Trophoblast cell (in vitro differentiated cells and primary cell): ENCODE measurements at regions not wholly inside any gene's neighbourhood (a gene's known extent, or its start where the extent isn't known, plus 50 kb on each side); places are given as distances from the start of the nearest gene placed in this dataset.

Source experiments
- DNase-seq, 2 donors: peaks; one replicate each; pipeline ENCODE4 v3.0.0-alpha.2; 2016
- H2AFZ ChIP-seq: 2 replicates; pipeline ENCODE4 v1.6.1; 2013; ENCODE audit warnings: low read length, moderate library complexity, mild to moderate bottlenecking; ENCODE audit not compliant: insufficient read depth, poor library complexity
- H2AK5ac ChIP-seq: 2 replicates; pipeline ENCODE4 v1.6.1; 2013; ENCODE audit warnings: mild to moderate bottlenecking, low read length
- H2BK120ac ChIP-seq: 2 replicates; pipeline ENCODE4 v1.6.1; 2013; ENCODE audit warnings: low read length, mild to moderate bottlenecking, moderate library complexity; ENCODE audit not compliant: insufficient read depth, poor library complexity
- H2BK12ac ChIP-seq: 2 replicates; pipeline ENCODE4 v1.6.1; 2013; ENCODE audit warnings: mild to moderate bottlenecking, low read length, moderate library complexity
- H2BK5ac ChIP-seq: 2 replicates; pipeline ENCODE4 v1.6.1; 2013; ENCODE audit warnings: low read length, low read depth, moderate library complexity, mild to moderate bottlenecking; ENCODE audit not compliant: poor library complexity
- H3K14ac ChIP-seq: 2 replicates; pipeline ENCODE4 v1.6.1; 2013; ENCODE audit warnings: mild to moderate bottlenecking, low read length
- H3K18ac ChIP-seq: 2 replicates; pipeline ENCODE4 v1.6.1; 2013; ENCODE audit warnings: mild to moderate bottlenecking, low read length
- H3K23ac ChIP-seq: 2 replicates; pipeline ENCODE4 v1.6.1; 2013; ENCODE audit warnings: low read length
- H3K27ac ChIP-seq: 2 replicates; pipeline ENCODE4 v1.5.1; 2013; ENCODE audit warnings: low read depth, mild to moderate bottlenecking, inconsistent platforms, low read length, moderate library complexity
- H3K27me3 ChIP-seq: 2 replicates; pipeline ENCODE4 v1.6.1; 2013; ENCODE audit warnings: inconsistent platforms, mild to moderate bottlenecking, low read length, moderate library complexity; ENCODE audit not compliant: insufficient read depth
- H3K36me3 ChIP-seq, 2 experiments: 1 replicate in 1 of 2; 2 replicates in 1 of 2; pipeline ENCODE4 v1.6.1; 2013; ENCODE audit warnings: low read length in 2 of 2, mild to moderate bottlenecking in 2 of 2, moderate library complexity in 1 of 2; ENCODE audit not compliant: insufficient read depth in 2 of 2, control insufficient read depth in 1 of 2
- H3K4ac ChIP-seq: 2 replicates; pipeline ENCODE4 v1.6.1; 2013; ENCODE audit warnings: low read depth, mild to moderate bottlenecking, low read length, moderate library complexity
- H3K4me1 ChIP-seq, 2 experiments: 1 replicate in 1 of 2; 2 replicates in 1 of 2; pipeline ENCODE4 v1.6.1; 2013; ENCODE audit warnings: low read length in 2 of 2, mild to moderate bottlenecking in 2 of 2, moderate library complexity in 1 of 2; ENCODE audit not compliant: insufficient read depth in 2 of 2, control insufficient read depth in 1 of 2
- H3K4me2 ChIP-seq: 2 replicates; pipeline ENCODE4 v1.6.1; 2013; ENCODE audit warnings: inconsistent platforms, mild to moderate bottlenecking, low read length, moderate library complexity
- H3K4me3 ChIP-seq: 2 replicates; pipeline ENCODE4 v1.5.1; 2013; ENCODE audit warnings: mild to moderate bottlenecking, low read depth, low read length, inconsistent platforms
- H3K79me1 ChIP-seq: one replicate; pipeline ENCODE4 v1.6.1; 2013; ENCODE audit warnings: low read length
- H3K79me2 ChIP-seq: 2 replicates; pipeline ENCODE4 v1.6.1; 2013; ENCODE audit warnings: low read length, mild to moderate bottlenecking; ENCODE audit not compliant: control insufficient read depth, insufficient read depth, poor library complexity
- H3K9ac ChIP-seq: 2 replicates; pipeline ENCODE4 v1.6.1; 2013; ENCODE audit warnings: mild to moderate bottlenecking, low read length
- H3K9me3 ChIP-seq: 2 replicates; pipeline ENCODE4 v1.6.1; 2013; ENCODE audit warnings: low read depth, mild to moderate bottlenecking, control low read depth, inconsistent platforms, low read length; ENCODE audit not compliant: insufficient read depth
- H4K12ac ChIP-seq: 2 replicates; pipeline ENCODE4 v1.6.1; 2013; ENCODE audit warnings: low read depth, mild to moderate bottlenecking, low read length, moderate library complexity
- H4K8ac ChIP-seq: 2 replicates; pipeline ENCODE4 v1.6.1; 2013; ENCODE audit warnings: low read depth, mild to moderate bottlenecking, low read length, moderate library complexity
- H4K91ac ChIP-seq: one replicate; pipeline ENCODE4 v1.6.1; 2013; ENCODE audit warnings: low read depth, mild to moderate bottlenecking, low read length, moderate library complexity
- WGBS: extraction: QIAGEN DNeasy Blood & Tissue Kit; methylation state at CpG from one replicate; pipeline ENCODE4 v1.1.7; 2013; ENCODE audit warnings: missing lambda C conversion rate; ENCODE audit not compliant: insufficient read length, insufficient coverage; ENCODE audit errors: extremely low coverage; 5-methylcytosine and 5-hydroxymethylcytosine counted together

DNA sequence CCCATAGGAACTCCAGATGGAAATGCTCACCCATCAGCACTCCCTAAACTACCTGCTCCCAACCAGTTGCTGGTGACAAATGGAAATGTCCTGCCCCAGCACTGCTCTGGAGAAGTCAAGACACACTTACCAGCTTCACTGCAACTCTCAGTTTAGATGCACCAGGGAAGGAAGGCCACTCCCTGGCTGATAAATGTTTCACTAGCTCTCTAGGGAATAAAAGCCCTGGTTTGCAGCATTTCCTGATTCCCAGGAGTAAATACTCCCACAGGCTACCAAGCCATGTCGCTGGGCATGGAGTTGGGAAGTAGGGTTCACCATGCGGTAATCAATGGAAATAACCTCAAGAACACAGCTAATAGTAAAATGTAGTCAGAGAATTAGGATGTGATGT lies 112.0 kb upstream of the NEO1 start:
- Histone ChIP-seq H2BK120ac (no peak overlapping the region), H3K4me1 (peaks cover 0 to 5% of the 10 kb centered on the region in 2 experiments), H3K9me3 (no peaks in the 10 kb centered on the region), H3K18ac (no peak overlapping the region), H4K12ac (no peak overlapping the region), H3K14ac (no peak overlapping the region), H3K36me3 (no peaks in the 10 kb centered on the region), H2BK5ac (no peak overlapping the region), H3K79me1 (no peaks in the 10 kb centered on the region), H2AK5ac (no peak overlapping the region), H3K27ac (no peak overlapping the region), H2BK12ac (no peak overlapping the region), H3K79me2 (no peaks in the 10 kb centered on the region), H2AFZ (no peak overlapping the region), H3K9ac (no peak overlapping the region), H3K23ac (no peak overlapping the region), H3K4ac (no peak overlapping the region), H3K4me2 (no peak overlapping the region), H3K27me3 (no peaks in the 10 kb centered on the region), H4K8ac (no peak overlapping the region), H4K91ac (no peak overlapping the region), H3K4me3 (no peak overlapping the region)
- WGBS: no CpG with 5 or more reads among the region's 2 CpGs
- DNase-seq: no peak

DNA sequence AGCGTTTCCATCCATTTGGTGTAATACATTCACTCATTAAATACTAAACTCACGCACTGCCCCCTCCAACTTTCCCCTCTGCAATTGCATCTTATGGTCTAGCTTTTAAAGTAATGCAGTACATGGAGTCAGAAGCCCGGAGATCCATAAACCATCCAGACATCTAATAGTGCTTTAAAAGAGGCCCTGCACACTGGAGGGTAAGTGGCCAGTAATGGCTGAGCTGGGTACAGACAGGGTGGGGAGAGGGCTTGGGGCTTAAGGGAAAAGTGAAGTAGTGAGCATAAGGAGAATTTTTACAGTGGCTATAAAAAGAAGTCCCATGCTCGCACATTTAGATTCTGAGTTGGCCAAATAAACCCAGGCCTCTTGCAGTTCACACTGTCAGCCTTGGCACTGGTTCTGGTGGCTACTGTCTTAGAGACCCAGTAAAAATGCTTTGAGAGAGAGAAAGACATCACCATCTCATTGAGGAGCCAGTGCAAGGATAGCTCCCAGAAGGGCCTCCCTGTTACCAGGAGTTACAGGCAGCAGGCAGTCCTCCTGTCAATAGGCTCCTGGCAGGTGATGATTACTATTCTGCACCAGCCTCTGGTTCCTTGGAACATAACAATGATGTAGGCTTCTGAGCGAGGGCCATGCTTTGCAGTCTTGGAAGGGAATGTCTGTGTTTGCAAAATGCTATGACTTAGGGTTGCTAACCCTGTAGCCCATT lies 112.6 kb upstream of the NEO1 start:
- H4K91ac ChIP-seq: no peak overlapping the region
- no peaks in the 10 kb centered on the region for H3K79me2 ChIP-seq
- H3K27me3 ChIP-seq: no peaks in the 10 kb centered on the region
- H3K14ac ChIP-seq: no peak overlapping the region
- no peak overlapping the region for H3K4me3 ChIP-seq
- H2BK5ac ChIP-seq: no peak overlapping the region
- no peak overlapping the region for H3K9ac ChIP-seq
- no peak overlapping the region for H3K18ac ChIP-seq
- no peaks in the 10 kb centered on the region for H3K9me3 ChIP-seq
- H3K4me1 ChIP-seq: no peaks in the 10 kb centered on the region
- no peak overlapping the region for H2AFZ ChIP-seq
- no peaks in the 10 kb centered on the region for H3K79me1 ChIP-seq
- no peak overlapping the region for H2BK12ac ChIP-seq
- H4K12ac ChIP-seq: no peak overlapping the region
- no peak for DNase-seq
- H3K27ac ChIP-seq: no peak overlapping the region
- no peak overlapping the region for H3K4ac ChIP-seq
- no peak overlapping the region for H3K4me2 ChIP-seq
- no peak overlapping the region for H2BK120ac ChIP-seq
- whole genome bisulfite sequencing: no CpG with 5 or more reads among the region's 5 CpGs
- no peak overlapping the region for H3K23ac ChIP-seq
- no peak overlapping the region for H4K8ac ChIP-seq
- no peak overlapping the region for H2AK5ac ChIP-seq
- no peaks in the 10 kb centered on the region for H3K36me3 ChIP-seq

GRCh38 chr15:72936691-72937679 lies 115.3 kb upstream of the NEO1 start:
- Histone ChIP-seq H2BK120ac (no peak overlapping the region), H3K23ac (no peak overlapping the region), H2BK12ac (no peak overlapping the region), H2AK5ac (no peak overlapping the region), H4K8ac (no peak overlapping the region), H3K9me3 (no peaks in the 10 kb centered on the region), H3K18ac (no peak overlapping the region), H3K4ac (no peak overlapping the region), H4K91ac (no peak overlapping the region), H4K12ac (no peak overlapping the region), H3K4me3 (no peak overlapping the region), H3K79me2 (no peaks in the 10 kb centered on the region), H3K27ac (no peak overlapping the region), H3K27me3 (no peaks in the 10 kb centered on the region), H3K14ac (no peak overlapping the region), H3K36me3 (no peaks in the 10 kb centered on the region), H2AFZ (no peak overlapping the region), H3K79me1 (no peaks in the 10 kb centered on the region), H3K4me2 (no peak overlapping the region), H2BK5ac (no peak overlapping the region), H3K9ac (no peak overlapping the region), H3K4me1 (no peaks in the 10 kb centered on the region)
- no CpG with 5 or more reads among the region's 11 CpGs for WGBS
- no peak for DNase-seq

DNA sequence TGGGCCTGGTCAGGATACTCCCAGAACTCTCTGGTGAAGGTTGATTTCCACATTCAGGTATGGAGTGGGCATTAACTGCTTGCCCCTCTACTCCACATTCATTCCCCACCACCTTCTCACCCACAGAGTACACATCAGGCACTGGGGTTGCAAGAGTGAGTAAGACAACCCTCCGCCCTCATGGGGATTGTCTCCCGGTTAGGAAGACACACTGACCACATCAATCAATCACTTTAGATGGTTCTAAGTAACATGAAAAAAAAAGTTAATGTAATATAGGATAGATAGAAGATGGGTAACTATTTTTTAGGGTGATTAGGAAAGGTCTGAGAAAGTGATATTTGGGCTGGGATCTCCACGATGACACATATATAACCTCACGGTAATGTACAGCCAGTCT lies 116.0 kb upstream of the NEO1 start:
- DNase-seq: no peak
- Histone ChIP-seq H3K4me2 (no peak overlapping the region), H2BK12ac (no peak overlapping the region), H3K36me3 (no peaks in the 10 kb centered on the region), H2AFZ (no peak overlapping the region), H3K4me3 (no peak overlapping the region), H3K79me2 (no peaks in the 10 kb centered on the region), H3K23ac (no peak overlapping the region), H3K9ac (no peak overlapping the region), H3K14ac (no peak overlapping the region), H4K12ac (no peak overlapping the region), H3K4ac (no peak overlapping the region), H3K79me1 (no peaks in the 10 kb centered on the region), H2BK120ac (no peak overlapping the region), H3K4me1 (no peaks in the 10 kb centered on the region), H4K91ac (no peak overlapping the region), H2AK5ac (no peak overlapping the region), H3K27ac (no peak overlapping the region), H2BK5ac (no peak overlapping the region), H3K27me3 (no peaks in the 10 kb centered on the region), H3K18ac (no peak overlapping the region), H3K9me3 (no peaks in the 10 kb centered on the region), H4K8ac (no peak overlapping the region)
- no CpG with 5 or more reads among the region's 4 CpGs for WGBS
